ENCODE measurements at regions not wholly inside any gene's neighbourhood (a gene's known extent, or its start where the extent isn't known, plus 50 kb on each side); places are given as distances from the start of the nearest gene placed in this dataset.
"Not testable (repeated sequence)": the region's sequence is repeated elsewhere in the genome, so short reads cannot be mapped to it uniquely, and the experiment has no call there.

- H3K4me3 ChIP-seq (ENCODE audit: control insufficient read depth, low read depth, low read length), result no peak overlapping the region
- TF ChIP-seq CTCF (IDR thresholded peaks at IDR 0.05; ENCODE audit: control insufficient read depth, insufficient read depth, low read depth, low read length, missing control alignments), result no peak
- DNase-seq (ENCODE audit: low read depth), result no peak
These were observed 1098.8 kb downstream of the TMEM121 start for GRCh38 chr14:106625186-106625585.

GRCh38 chr14:106626469-106626868 is 1100.1 kb downstream of the TMEM121 start:
- not testable (repeated sequence) for DNase-seq (ENCODE audit: low read depth); H3K4me3 ChIP-seq (ENCODE audit: control insufficient read depth, low read depth, low read length)

GRCh38 chr14:106626942-106627588 is 1100.7 kb downstream of the TMEM121 start:
- not testable (repeated sequence) for H3K4me3 ChIP-seq (ENCODE audit: control insufficient read depth, low read depth, low read length); DNase-seq (ENCODE audit: low read depth)

- DNase-seq (ENCODE audit: low read depth), result no peak
- no peak overlapping the region for H3K4me3 ChIP-seq (ENCODE audit: control insufficient read depth, low read depth, low read length)
- no peak for TF ChIP-seq CTCF (IDR thresholded peaks at IDR 0.05; ENCODE audit: control insufficient read depth, insufficient read depth, low read depth, low read length, missing control alignments)
These were observed 1105.5 kb downstream of the TMEM121 start for GRCh38 chr14:106631879-106632278.

- TF ChIP-seq CTCF (IDR thresholded peaks at IDR 0.05; ENCODE audit: control insufficient read depth, insufficient read depth, low read depth, low read length, missing control alignments), result no peak
- H3K4me3 ChIP-seq (ENCODE audit: control insufficient read depth, low read depth, low read length), result no peak overlapping the region
- DNase-seq (ENCODE audit: low read depth), result no peak
These were observed 1107.3 kb downstream of the TMEM121 start for GRCh38 chr14:106633721-106634120.

GRCh38 chr14:106635569-106635968 is 1109.2 kb downstream of the TMEM121 start:
- no peak overlapping the region for H3K4me3 ChIP-seq (ENCODE audit: control insufficient read depth, low read depth, low read length)
- no peak for DNase-seq (ENCODE audit: low read depth)
- TF ChIP-seq CTCF (IDR thresholded peaks at IDR 0.05; ENCODE audit: control insufficient read depth, insufficient read depth, low read depth, low read length, missing control alignments), result no peak

GRCh38 chr14:106638786-106639452 is 1112.5 kb downstream of the TMEM121 start:
- DNase-seq (ENCODE audit: low read depth); H3K4me3 ChIP-seq (ENCODE audit: control insufficient read depth, low read depth, low read length): not testable (repeated sequence)

- no peak for DNase-seq (ENCODE audit: low read depth)
- no peak overlapping the region for H3K4me3 ChIP-seq (ENCODE audit: control insufficient read depth, low read depth, low read length)
- TF ChIP-seq CTCF (IDR thresholded peaks at IDR 0.05; ENCODE audit: control insufficient read depth, insufficient read depth, low read depth, low read length, missing control alignments), result no peak
These were observed 1115.7 kb downstream of the TMEM121 start for GRCh38 chr14:106642090-106642489.

GRCh38 chr14:106642971-106643370 is 1116.6 kb downstream of the TMEM121 start:
- DNase-seq (ENCODE audit: low read depth); H3K4me3 ChIP-seq (ENCODE audit: control insufficient read depth, low read depth, low read length): not testable (repeated sequence)

- not testable (repeated sequence) for DNase-seq (ENCODE audit: low read depth); H3K4me3 ChIP-seq (ENCODE audit: control insufficient read depth, low read depth, low read length)
These were observed 1122.5 kb downstream of the TMEM121 start for GRCh38 chr14:106648874-106649273.
